H7 (cell line): ENCODE measurements at regions not wholly inside any gene's neighbourhood (a gene's known extent, or its start where the extent isn't known, plus 50 kb on each side); places are given as distances from the start of the nearest gene placed in this dataset.

ENCODE experiments used
- DNase-seq: peaks from one replicate; pipeline ENCODE4 v3.0.0; 2012
- H3K27me3 ChIP-seq: 2 replicates; pipeline ENCODE4 v1.6.0; 2011; ENCODE audit warnings: mild to moderate bottlenecking, low read length; ENCODE audit not compliant: control insufficient read depth, insufficient read depth
- H3K36me3 ChIP-seq: replicated peaks from 2 replicates; pipeline ENCODE4 v1.5.1; 2011; ENCODE audit warnings: low read length; ENCODE audit not compliant: control insufficient read depth, insufficient read depth
- H3K4me3 ChIP-seq: 2 replicates; pipeline ENCODE4 v1.5.1; 2011; ENCODE audit warnings: low read depth, mild to moderate bottlenecking, control low read depth, low read length, moderate library complexity; ENCODE audit not compliant: insufficient read depth

DNA sequence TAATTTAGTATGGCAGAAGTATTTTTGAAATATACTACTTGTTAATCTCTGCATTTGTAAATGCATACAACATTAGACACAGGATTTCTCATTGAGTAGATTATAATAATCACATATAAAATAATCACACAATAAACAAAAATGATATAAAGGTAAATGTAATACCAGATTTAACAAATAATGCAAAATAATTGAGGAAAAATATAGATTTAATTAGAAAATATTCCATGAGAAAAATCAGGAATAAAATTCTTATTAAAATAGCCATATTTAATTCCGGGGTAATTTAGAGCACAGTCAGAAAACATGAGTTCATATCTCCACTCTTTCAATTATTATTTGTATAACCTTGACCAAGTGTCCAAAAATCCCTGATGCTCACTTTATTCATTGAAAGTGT, 385.9 kb upstream of the SYT4 start:
- no peak for DNase-seq
- Histone ChIP-seq H3K4me3 (no peak overlapping the region), H3K36me3 (no peaks in the 10 kb centered on the region), H3K27me3 (no peaks in the 10 kb centered on the region)

DNA sequence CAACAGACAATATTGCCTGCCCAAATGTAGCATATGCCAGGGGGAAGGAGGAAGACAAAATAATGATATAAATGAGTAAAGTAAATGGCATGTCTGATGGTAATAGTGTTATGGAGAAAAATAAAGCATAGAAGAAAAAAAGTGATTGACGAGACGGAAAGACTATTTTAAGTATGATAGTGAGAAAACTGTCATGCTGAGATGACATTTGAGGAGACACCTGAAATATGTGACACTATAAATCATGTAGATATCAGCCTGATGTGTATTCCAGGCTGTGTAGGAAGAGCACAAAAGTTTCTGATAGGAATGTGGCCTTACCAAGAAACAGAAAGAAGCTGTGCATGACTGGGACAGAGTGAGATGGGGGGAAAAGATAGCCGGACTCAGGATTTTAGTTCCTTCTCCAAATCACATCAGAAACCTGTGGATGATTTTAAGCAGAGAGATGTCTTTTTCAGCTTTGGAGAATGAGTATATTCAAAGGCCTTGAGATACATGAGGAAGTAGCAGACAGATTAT, 387.3 kb upstream of the SYT4 start:
- Histone ChIP-seq H3K4me3 (no peak overlapping the region), H3K36me3 (no peaks in the 10 kb centered on the region), H3K27me3 (no peaks in the 10 kb centered on the region)
- DNase-seq = no peak

DNA sequence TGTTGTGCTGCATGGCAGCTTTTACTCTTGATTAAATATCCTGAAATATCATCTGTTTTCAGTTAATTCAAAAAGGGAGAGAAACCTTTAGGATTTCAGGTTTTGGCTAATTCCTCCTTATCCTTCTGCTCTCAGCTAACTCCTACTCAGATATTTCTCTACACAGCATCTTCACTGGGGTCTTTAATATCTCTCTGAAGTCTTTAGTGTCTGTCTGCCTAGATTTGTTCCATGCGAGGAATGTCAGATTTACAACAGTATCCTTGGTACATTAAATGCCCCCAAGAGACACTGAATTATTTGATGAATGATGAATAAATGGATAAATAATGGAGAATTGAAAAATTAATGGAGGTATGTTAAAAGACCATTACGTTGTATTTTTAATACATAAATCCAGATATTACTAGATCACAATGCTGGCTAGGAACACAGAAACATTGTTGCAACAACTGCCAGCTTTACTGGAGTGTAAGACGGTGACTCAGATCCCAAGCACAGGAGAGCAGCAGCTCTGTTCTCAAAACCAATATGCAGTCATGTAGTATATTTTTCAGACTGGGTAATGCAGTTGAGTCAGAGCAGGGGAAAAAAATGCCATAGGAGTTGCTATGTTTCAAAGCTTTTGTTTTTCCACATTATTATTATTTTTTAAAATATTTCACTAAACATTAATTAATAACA, 388.0 kb upstream of the SYT4 start:
- H3K36me3 ChIP-seq = no peaks in the 10 kb centered on the region
- no peaks in the 10 kb centered on the region for H3K27me3 ChIP-seq
- no peak overlapping the region for H3K4me3 ChIP-seq
- no peak for DNase-seq

DNA sequence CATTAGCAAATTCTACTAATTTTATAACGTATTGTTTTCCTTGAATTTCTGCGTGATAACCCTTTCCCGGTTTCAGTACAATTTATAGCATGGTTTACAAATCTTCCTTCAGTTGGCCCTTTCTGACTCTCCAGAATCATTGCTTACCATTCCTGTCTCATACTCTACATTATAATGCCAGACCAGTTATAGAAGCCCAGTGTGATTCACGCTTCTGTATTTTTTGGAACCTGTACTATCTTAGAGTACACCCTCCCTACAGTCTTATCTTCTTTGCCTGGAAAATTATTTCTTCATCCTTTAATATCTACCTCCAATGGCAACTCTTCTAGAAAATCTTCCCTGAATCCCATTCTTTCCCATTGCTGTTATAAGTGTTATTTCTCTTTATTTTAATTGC, 391.6 kb upstream of the SYT4 start:
- H3K36me3 ChIP-seq = no peaks in the 10 kb centered on the region
- no peak for DNase-seq
- H3K27me3 ChIP-seq = no peaks in the 10 kb centered on the region
- no peak overlapping the region for H3K4me3 ChIP-seq

DNA sequence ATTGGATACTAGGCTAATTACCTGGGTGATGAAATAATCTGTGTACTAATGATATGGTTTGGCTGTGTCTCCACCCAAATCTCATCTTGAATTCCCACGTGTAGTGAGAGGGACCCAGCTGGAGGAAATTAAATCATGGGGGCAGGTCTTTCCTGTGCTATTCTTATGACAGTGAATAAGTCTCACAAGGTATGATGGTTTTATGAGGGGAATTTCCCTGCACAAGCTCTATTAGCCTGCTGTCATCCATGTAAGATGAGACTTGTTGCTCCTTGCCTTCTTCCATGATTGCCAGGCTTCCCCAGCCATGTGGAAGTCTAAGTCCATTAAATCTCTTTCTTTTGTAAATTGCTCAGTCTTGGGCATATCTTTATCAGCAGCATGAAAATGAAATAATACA, 394.1 kb upstream of the SYT4 start:
- no peak overlapping the region for H3K4me3 ChIP-seq
- no peaks in the 10 kb centered on the region for H3K27me3 ChIP-seq
- DNase-seq = no peak
- H3K36me3 ChIP-seq = no peaks in the 10 kb centered on the region

DNA sequence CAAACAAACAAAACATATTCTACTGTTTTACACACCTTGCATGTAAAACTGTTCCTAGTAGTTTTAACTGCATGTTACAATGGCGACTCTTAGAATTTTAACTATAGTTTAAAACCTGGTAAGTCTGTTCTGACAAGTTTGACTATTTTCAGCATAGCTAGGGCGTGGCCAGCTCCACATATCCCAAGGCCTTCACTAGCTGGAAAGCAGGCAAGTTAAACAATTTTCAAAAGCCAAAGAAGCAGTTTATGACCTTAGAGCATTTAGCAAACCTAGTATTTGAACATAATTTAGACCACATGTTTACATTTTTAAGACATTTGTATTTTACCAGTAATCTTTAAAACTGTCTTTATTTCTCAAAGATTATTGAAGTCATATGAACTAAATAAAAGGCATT, 402.8 kb upstream of the SYT4 start:
- DNase-seq = no peak
- H3K36me3 ChIP-seq = no peaks in the 10 kb centered on the region
- H3K27me3 ChIP-seq = no peaks in the 10 kb centered on the region
- H3K4me3 ChIP-seq = no peak overlapping the region

DNA sequence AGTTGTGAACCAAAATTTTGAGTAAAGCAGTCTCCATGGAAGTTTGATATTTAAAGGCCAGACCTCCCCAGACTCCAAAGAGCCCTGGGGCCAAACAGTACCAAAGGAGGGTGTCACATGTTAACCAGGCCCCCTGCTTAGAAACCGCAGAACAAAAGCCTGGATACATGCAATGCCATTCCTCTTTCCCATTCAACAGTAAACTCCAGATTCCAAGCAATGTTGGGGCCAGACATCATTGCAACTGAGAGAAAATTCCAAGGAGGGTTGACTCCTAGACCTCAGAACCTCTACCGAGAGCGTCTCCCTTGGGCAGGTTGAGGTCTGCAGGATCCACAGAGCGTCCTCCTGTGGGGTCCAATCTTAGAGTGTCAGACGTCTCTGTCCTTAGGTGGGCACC, 404.4 kb upstream of the SYT4 start:
- Histone ChIP-seq H3K27me3 (no peaks in the 10 kb centered on the region), H3K4me3 (no peak overlapping the region), H3K36me3 (no peaks in the 10 kb centered on the region)
- no peak for DNase-seq

DNA sequence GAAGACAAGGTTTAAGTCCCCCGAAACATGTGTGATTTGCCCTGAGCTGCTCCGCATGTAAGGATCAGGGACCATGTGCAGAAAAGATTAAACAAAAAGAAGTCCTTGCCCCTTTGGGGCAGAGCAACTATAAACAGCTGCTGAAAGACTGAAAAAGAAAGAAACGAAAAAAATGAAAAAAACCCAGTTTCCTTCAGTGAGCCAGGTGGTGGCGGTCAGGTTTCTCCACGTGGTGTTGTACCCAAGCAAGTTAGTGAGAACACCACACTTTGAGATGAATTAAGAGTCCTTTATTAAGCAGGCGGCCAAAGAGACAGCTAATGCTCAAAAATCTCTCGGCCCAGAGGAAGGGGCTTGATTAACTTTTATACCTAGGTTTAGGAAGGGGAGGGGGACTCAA, 404.9 kb upstream of the SYT4 start:
- Histone ChIP-seq H3K36me3 (no peaks in the 10 kb centered on the region), H3K4me3 (no peak overlapping the region), H3K27me3 (no peaks in the 10 kb centered on the region)
- DNase-seq = no peak

DNA sequence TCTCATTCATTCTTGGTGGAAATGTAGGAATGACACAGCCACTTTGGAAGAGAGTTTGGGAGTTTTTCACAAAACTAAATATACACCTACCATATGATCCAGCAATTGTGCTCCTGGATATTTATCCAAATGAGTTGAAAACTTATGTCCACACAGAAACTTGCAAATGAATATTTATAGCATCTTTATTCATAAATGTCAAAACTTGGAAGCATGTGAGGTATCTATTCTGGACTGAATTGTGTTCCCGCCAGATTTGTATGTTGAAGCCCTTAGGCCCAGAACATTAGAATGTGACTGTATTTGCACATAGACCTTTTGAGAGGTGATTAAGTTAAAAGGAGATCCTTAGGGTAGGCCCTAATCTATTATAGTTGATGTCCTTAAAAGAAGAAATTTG, 409.4 kb upstream of the SYT4 start:
- Histone ChIP-seq H3K27me3 (no peaks in the 10 kb centered on the region), H3K36me3 (no peaks in the 10 kb centered on the region), H3K4me3 (no peak overlapping the region)
- no peak for DNase-seq

DNA sequence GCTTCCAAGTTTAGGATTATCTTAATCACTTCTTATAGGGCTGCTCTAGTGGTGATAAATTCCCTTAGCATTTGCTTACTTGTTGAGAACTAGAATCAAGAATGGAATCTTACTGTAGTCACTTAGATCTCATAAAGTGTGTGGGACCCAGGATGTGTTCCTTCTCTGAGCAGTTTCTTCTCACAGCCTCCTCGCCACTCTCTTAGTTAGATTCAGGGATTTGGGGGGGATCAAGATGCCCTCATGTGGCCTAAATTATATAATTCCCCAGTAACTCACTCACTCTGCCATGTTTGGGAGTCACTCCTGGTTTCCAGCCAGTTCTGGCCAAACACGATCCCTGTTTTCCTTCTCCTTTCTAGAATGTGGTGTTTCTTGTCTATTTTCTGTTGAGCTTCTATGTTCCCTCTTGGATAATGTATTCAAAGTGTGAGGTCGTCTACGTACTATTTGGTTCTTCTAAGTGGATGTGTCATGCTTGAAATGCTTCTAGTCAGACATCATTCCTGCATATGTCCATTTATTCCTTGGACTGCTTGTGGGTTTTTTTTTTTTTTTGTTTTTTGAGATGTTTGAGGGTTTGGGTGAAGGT, 414.9 kb upstream of the SYT4 start:
- no peaks in the 10 kb centered on the region for H3K36me3 ChIP-seq
- no peak overlapping the region for H3K4me3 ChIP-seq
- H3K27me3 ChIP-seq = no peaks in the 10 kb centered on the region
- DNase-seq = no peak

DNA sequence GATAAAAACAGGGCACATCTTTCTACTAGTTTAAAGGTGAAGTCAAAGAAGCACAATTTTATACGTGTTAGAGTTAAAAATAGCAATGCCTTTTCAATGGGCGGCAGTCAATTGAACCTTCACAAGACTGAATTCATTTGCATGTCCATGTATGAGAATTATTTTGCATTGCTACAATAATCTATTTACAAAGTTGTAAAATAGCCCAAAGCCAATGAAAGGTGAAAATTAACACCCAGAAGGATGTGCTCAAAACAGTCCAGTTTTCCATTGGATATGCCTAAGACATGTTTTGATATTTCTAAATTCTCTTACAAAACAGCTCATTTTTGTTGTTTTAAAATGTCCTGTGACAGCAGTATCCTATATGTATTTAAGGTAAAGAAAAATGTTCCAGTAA, 425.1 kb upstream of the SYT4 start:
- no peak for DNase-seq
- no peaks in the 10 kb centered on the region for H3K36me3 ChIP-seq
- no peak overlapping the region for H3K4me3 ChIP-seq
- no peaks in the 10 kb centered on the region for H3K27me3 ChIP-seq

DNA sequence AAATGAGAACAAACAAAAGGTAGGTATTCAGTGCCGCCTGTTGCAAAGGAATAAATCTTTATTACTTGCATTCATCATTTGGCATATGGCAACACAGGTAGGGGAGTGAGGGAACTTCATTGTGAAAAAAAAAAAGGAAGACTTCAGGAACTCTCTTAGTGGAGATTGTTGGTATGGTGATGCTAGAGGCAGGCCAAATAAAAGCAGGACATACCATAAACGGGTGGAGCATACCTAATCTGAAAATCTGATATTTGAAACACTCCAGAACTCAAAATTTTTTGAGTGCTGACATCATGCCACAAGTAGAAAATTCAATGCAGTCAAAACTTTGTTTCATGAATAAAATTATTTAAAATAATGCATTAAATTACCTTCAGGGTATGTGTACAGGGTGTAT, 425.8 kb upstream of the SYT4 start:
- no peak for DNase-seq
- Histone ChIP-seq H3K4me3 (no peak overlapping the region), H3K36me3 (no peaks in the 10 kb centered on the region), H3K27me3 (no peaks in the 10 kb centered on the region)

DNA sequence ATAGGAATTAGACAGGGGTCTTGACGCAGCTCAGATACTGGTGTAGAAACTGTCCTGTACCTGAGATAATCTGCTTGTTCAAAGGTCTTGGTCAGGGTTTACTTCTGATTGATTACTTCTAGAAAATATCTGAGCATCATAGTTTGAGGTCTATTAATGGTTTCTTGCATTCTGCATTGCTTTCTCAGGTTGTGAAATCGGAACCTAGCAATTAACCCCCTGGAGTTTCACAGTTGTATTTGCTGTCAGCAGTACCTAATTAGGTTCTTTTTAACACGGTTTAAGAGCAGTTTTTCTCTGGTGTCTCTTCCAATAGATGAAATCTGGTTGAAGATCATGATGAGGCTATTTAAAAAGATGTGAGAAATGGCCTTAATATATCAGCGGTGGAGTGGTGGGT, 428.6 kb upstream of the SYT4 start:
- no peak for DNase-seq
- Histone ChIP-seq H3K36me3 (no peaks in the 10 kb centered on the region), H3K4me3 (no peak overlapping the region), H3K27me3 (no peaks in the 10 kb centered on the region)

DNA sequence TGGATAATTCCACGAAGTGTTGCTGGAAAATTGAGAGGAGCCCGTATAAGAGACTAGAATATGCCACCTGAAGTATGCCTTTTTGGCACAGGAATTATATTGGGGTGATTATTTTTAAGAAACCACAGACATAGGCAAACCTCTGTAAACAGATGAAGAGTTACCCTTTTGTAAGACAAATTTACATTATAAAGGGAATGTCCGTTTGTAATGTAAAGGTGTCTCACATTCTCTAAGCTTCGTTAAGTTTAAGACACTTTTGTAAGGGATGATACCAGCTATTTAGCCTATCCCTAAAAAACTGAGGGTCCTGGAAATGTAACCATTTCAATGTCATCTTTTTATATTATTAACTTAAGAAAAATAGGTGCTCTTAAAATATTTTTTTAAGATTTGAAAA, 432.8 kb upstream of the SYT4 start:
- Histone ChIP-seq H3K4me3 (no peak overlapping the region), H3K36me3 (no peaks in the 10 kb centered on the region), H3K27me3 (no peaks in the 10 kb centered on the region)
- no peak for DNase-seq

DNA sequence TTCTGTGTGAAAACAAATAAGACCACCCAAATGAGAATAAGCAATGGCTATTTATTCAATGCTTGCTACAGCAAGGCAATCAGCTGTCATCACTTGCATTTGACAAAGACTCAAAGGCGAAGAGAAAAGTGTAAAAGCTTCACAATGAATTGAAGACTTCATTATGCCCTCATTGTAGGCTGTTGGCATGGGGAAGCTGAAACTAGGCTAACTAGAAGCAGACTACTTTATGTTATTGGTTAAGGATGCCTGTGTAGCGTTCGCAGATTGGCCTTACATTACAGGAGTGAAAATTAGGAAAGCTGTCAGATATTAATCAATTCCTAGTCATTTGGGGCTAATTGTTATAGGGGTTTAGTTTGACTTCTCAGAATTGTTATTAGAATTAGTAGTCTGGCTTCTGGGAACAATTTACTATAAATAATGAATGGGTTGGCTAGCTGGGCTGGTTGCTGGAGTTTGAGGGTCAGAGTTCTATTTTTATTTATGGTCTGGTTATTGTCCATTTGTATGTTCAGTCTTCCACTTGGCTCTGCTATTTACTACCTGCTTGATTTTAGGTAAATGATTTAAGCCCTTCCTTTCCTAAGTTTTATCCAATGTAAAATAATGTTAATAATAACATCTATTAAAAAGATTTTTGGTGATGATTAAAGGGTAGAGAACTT, 437.2 kb upstream of the SYT4 start:
- Histone ChIP-seq H3K4me3 (no peak overlapping the region), H3K36me3 (no peaks in the 10 kb centered on the region), H3K27me3 (no peaks in the 10 kb centered on the region)
- DNase-seq = no peak
